ENCODE measurements at regions not wholly inside any gene's neighbourhood (a gene's known extent, or its start where the extent isn't known, plus 50 kb on each side); places are given as distances from the start of the nearest gene placed in this dataset.

DNA sequence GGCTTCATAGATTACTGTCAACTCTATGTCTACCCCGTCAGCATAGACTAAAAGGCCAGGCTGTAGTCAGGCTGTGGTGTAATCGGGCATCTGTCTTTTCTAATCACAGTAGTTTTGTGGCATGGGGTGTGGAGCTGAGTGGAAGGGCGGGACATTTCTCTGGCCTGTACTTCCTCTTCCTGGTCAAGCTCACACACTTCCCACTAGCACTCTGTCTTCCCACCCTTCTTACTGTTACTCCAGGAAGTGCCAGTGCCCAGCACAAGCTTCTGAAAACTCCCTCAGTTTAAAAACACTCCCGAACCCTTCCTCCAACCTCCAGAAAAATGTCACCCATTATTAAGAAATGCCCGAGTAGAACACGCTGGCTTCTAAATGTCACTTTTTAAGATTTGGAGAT, 229.8 kb downstream of the KLF5 start:
- Histone ChIP-seq H3K27ac (peak overlapping the region; percentile 60), H3K4me3 (no peak overlapping the region), H3K9me3 (no peaks in the 10 kb centered on the region), H3K27me3 (no peaks in the 10 kb centered on the region), H3K4me1 (no peaks in the 10 kb centered on the region), H3K9ac (ENCODE audit: low read depth in 2 of 2, low read length in 2 of 2) (no peak overlapping the region), H3K36me3 (no peaks in the 10 kb centered on the region)
- TF ChIP-seq, protein P1, sequence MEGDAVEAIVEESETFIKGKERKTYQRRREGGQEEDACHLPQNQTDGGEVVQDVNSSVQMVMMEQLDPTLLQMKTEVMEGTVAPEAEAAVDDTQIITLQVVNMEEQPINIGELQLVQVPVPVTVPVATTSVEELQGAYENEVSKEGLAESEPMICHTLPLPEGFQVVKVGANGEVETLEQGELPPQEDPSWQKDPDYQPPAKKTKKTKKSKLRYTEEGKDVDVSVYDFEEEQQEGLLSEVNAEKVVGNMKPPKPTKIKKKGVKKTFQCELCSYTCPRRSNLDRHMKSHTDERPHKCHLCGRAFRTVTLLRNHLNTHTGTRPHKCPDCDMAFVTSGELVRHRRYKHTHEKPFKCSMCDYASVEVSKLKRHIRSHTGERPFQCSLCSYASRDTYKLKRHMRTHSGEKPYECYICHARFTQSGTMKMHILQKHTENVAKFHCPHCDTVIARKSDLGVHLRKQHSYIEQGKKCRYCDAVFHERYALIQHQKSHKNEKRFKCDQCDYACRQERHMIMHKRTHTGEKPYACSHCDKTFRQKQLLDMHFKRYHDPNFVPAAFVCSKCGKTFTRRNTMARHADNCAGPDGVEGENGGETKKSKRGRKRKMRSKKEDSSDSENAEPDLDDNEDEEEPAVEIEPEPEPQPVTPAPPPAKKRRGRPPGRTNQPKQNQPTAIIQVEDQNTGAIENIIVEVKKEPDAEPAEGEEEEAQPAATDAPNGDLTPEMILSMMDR (IDR thresholded peaks at IDR 0.05): no peak
- intact Hi-C loops (cut with DNase I): no loop called here
- DNase-seq: peak; percentile 49

DNA sequence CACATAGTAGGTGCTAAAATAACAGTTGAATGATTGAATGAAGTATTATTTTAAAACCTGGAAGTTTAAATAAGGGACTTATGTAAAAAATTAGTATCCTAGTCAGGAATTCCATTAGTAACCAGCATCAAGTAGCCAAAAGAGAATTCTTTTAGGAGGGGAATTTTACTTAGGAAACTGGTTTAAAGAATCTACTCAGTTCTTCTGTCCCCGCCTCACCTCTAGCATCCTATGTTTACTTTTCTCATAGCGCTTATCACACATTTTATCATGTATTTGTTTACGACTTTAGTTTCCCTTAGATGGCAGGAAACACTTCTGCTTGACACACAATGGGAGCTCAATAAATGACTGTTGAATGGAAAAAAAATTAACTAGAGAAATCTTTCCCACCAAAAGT, 229.0 kb downstream of the KLF5 start:
- H3K27ac ChIP-seq: peak overlapping the region; percentile 60

DNA sequence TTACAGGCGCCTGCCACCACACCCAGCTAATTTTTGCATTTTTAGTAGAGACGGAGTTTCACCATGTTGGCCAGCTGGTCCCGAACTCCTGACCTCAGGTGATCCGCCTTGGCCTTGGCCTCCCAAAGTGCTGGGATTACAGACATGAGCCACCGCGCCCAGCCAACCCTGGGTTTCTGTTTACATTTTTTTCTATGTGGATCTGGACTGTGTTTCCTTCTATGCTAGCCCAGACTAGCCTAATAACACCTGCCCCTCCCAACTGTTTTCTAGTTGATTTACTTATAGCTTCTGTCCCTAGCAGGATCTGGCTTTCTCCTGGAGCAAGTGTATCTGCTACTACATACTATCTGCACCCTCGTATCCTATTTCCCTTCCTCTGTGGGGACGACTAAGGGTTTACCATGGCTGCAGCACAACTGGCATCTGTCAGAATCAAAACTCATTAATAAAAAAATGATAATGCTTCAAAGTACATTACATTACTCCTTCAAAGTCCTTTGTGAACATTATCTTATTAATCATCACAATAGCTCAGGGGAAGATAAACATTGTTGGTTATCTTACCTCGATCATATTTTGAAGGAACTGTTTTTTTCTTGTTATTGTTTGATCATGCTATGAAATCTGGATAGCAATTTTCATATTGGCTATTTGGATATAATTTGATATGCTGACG, 228.3 kb downstream of the KLF5 start:
- no peaks in the 10 kb centered on the region for H3K4me1 ChIP-seq
- intact Hi-C loops (cut with DNase I): no loop called here
- peak overlapping the region; percentile 60 for H3K27ac ChIP-seq
- H3K27me3 ChIP-seq: no peaks in the 10 kb centered on the region
- no peak overlapping the region for H3K4me3 ChIP-seq
- peak; percentile 78 for DNase-seq
- no peaks in the 10 kb centered on the region for H3K36me3 ChIP-seq
- TF ChIP-seq, protein P1 (IDR thresholded peaks at IDR 0.05): no peak
- H3K9me3 ChIP-seq: no peaks in the 10 kb centered on the region
- H3K9ac ChIP-seq (ENCODE audit: low read depth in 2 of 2, low read length in 2 of 2): no peak overlapping the region

More for the DNA sequence above, 229.0 kb downstream of the KLF5 start:
- no peaks in the 10 kb centered on the region for H3K36me3 ChIP-seq
- H3K27me3 ChIP-seq: no peaks in the 10 kb centered on the region
- DNase-seq: no peak
- no peaks in the 10 kb centered on the region for H3K4me1 ChIP-seq
- intact Hi-C loops (cut with DNase I): no loop called here
- no peak overlapping the region for H3K9ac ChIP-seq (ENCODE audit: low read depth in 2 of 2, low read length in 2 of 2)
- H3K9me3 ChIP-seq: no peaks in the 10 kb centered on the region
- TF ChIP-seq, protein P1 (IDR thresholded peaks at IDR 0.05): no peak
- H3K4me3 ChIP-seq: no peak overlapping the region

DNA sequence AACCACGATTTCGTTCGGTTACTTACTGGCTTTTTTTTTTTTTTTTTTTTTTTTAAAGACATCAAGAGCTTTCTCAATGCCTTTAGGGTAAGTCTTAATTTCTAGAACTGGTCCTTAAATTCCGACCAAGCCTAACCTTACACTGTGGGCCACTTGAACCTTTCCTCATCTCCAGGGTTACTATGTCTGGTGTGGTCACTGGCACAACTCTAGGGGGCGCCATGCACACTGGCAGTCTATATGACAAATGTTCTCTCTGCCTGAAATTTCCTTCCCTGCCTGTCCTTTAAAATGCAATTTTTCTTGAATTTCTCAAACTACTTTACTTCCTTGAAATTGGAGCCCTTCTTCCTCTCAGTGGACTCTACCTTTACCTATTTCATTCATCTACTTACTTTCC, 227.4 kb downstream of the KLF5 start:
- H3K36me3 ChIP-seq: no peaks in the 10 kb centered on the region
- DNase-seq: no peak
- H3K27me3 ChIP-seq: no peaks in the 10 kb centered on the region
- TF ChIP-seq, protein P1 (IDR thresholded peaks at IDR 0.05): no peak
- intact Hi-C loops (cut with DNase I): no loop called here
- H3K9me3 ChIP-seq: no peaks in the 10 kb centered on the region
- H3K27ac ChIP-seq: peak overlapping the region; percentile 60
- H3K9ac ChIP-seq (ENCODE audit: low read depth in 2 of 2, low read length in 2 of 2): no peak overlapping the region
- no peaks in the 10 kb centered on the region for H3K4me1 ChIP-seq
- no peak overlapping the region for H3K4me3 ChIP-seq

DNA sequence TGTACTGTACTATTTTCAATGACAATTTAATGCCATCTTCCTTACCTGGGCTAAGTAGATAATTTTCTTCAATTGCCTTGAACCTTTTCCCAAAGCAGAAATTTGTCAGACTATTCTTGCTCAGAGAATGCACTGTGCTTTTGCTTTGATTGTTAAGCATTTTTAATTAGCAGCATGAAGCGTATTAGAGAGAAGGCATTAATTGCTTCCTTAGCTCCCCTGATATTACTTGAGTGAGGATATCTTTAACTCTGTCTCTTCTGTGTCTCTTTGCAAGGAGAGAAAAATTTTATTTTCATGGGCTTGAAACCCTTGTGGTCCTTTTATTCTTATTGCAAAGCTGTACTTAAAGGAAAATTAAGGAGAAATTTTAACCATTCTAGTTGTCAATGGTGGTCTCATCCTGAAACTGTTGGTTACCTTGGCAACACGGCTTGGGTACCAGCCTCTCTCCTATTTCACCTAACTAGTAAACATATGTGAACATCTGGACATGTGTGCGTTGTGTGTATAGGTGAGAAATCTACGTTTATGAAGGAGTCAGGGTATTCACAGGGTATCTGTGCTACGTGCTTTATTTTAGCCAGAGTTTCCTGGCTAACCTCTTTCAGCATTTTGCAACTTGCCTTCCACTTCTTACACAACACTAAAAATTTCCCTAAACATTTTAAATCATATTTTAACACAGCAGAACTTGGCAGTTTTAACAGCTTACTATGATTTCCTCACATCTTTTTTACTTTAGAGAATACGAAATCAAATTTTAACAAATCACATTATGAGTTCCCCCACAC, 225.5 kb downstream of the KLF5 start:
- Histone ChIP-seq H3K9me3 (no peaks in the 10 kb centered on the region), H3K27ac (no peak overlapping the region), H3K36me3 (no peaks in the 10 kb centered on the region), H3K9ac (ENCODE audit: low read depth in 2 of 2, low read length in 2 of 2) (no peak overlapping the region), H3K27me3 (no peaks in the 10 kb centered on the region), H3K4me1 (no peaks in the 10 kb centered on the region), H3K4me3 (no peak overlapping the region)
- TF ChIP-seq, protein P1 (IDR thresholded peaks at IDR 0.05): no peak
- intact Hi-C loops (cut with DNase I): no loop called here
- DNase-seq: no peak

All from colonic mucosa (tissue), 4 donors.